HG02970 (cell line): ENCODE measurements at regions not wholly inside any gene's neighbourhood (a gene's known extent, or its start where the extent isn't known, plus 50 kb on each side); places are given as distances from the start of the nearest gene placed in this dataset.

Experiments used
- ATAC-seq: cut with Tn5 transposase; IDR thresholded peaks from one replicate; pipeline ENCODE4 v1.9.1; 2021; ENCODE audit warnings: mild to moderate bottlenecking, moderate library complexity, moderate number of reproducible peaks; ENCODE audit not compliant: unreplicated experiment, low FRiP score

DNA sequence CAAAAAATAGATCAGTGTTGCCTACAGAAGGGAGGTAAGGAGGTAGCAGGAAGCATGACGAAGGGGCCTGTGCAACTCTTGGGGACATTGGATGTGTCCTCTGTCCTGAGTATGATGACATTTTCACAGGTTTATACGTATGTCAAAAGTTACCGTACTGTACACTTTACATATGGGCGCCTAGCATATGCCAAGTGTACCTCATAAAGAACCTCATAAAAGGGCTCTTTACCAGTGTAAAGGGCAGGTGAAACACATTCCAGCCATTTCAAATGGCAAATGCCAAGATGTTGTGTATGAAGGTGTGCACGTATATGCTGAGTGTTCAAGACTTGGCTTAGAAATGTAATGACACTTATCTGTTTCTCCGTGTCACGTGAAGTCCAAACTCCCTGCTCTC, 573.4 kb downstream of the EFNB2 start:
- ATAC-seq: no peak

DNA sequence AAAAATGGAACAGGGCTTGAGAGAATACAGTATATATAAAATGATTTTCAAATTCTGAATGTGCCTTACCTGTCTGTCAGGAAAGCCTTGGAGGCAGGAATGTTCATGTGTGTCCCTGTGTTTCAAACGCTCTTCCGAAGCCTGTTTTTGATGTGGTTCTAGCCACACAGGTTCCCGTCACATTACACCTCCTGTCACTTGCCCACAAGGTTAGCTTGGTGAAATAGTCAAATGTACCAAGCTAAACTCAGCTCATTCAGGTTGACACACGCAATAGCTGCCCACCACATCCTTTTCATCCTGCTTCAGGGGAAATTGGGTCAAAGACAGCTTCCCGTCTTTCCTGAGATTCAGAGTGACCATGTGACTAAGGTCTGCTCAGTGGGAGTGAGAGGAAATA, 574.0 kb downstream of the EFNB2 start:
- ATAC-seq: no peak

DNA sequence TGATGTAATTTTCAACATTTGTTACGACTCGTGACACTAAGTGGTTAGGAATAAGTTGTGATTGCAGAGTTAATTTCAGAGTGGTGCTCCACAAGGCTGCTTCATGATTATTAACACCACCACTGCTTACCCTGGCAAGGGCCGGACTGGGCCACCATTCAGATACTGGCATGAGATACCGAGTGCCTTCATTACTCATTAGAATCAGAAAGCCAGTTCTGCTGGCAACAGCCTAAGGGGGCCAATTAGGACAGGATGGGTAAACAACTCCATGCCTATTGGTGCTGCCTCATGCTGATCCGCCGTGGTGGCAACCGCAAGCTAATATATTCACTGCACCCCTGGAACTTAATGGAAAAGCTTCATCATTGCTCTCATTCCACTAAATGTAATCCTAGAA, 575.1 kb downstream of the EFNB2 start:
- no peak for ATAC-seq

GRCh38 chr13:105959876-105960275, 575.6 kb downstream of the EFNB2 start:
- ATAC-seq: no peak

- no peak for ATAC-seq
Measured at GRCh38 chr13:105957769-105958438, 577.6 kb downstream of the EFNB2 start.

DNA sequence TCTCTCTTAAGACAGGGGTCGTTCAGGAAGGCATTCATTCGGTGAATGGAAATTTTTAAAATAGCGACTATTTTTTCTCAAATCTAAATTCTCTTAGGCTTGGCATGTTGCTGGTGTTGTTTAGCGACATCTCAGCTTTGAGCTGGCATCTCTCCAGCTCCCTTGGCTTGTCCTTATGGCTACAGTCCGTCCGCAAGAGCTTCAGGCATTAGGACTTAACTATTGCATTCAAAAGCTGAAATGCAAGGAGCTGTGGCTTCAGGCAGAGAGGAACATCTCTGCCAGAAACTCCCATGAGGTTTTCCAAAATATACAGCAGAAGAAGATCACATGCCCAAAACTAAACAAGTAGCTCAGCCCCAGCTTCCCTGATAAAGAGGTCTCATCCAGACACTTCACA, 578.5 kb downstream of the EFNB2 start:
- no peak for ATAC-seq

DNA sequence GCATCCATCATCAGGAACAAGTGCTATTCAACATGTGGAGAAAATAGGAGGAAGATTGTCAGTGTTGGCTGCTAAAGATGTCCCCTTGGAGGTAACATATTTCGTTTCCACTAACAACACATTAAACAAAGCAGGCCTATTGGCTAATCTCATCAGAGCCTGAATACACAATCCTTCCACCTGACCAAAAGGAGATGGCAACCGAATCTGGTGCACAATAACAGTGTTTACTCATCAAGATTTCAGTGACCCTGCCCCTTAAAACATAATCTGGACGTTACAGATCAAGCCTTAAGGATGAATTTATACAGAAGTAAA, 582.5 kb downstream of the EFNB2 start:
- ATAC-seq: no peak

- no peak for ATAC-seq
Measured at GRCh38 chr13:105952233-105952972, 583.1 kb downstream of the EFNB2 start.

DNA sequence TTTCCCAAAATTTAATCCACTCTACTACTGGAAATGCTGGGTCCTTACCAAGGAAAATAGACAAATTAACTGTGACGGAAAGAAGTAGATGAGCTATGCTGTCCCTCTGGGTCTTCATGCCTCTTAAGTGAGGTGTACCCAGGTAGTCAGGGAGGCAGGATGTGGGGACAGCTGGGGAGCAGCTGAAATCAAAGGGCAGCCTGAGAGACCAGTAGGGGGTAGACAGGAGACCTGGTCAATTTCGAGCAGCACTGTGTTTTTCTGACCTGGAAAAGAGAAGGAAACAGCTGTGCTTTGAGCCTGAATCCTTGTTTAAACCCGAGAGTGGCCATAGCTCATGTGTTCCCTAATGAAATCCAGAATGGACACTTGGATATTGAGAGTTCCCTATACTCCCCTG, 587.3 kb downstream of the EFNB2 start:
- ATAC-seq: no peak

- no peak for ATAC-seq
Measured at GRCh38 chr13:105940882-105941281, 594.6 kb downstream of the EFNB2 start.

GRCh38 chr13:105937451-105937850, 598.0 kb downstream of the EFNB2 start:
- no peak for ATAC-seq

DNA sequence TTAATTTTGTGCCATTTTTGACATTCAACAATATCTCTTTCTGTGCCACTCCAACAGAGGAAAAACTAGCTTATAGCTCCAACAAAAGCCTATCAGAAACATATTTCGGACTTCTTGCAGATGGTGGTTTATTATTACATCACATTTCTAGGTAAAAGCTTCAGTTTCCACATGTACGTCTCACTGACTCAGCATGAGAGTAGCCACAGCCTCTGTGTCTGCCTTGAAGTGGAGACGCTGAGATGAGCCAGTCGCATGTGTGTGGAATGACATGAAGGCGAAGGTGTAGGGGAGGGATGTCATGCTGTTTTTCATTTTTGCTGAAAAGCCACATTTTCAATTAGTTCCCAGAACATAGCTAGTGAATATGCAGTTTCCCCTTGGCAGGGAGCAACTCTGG, 598.6 kb downstream of the EFNB2 start:
- no peak for ATAC-seq

- ATAC-seq: no peak
Measured at GRCh38 chr13:105929505-105929904, 606.0 kb downstream of the EFNB2 start.

GRCh38 chr13:105928901-105929300, 606.6 kb downstream of the EFNB2 start:
- no peak for ATAC-seq

- ATAC-seq: no peak
Measured at GRCh38 chr13:105928048-105928447, 607.4 kb downstream of the EFNB2 start.

DNA sequence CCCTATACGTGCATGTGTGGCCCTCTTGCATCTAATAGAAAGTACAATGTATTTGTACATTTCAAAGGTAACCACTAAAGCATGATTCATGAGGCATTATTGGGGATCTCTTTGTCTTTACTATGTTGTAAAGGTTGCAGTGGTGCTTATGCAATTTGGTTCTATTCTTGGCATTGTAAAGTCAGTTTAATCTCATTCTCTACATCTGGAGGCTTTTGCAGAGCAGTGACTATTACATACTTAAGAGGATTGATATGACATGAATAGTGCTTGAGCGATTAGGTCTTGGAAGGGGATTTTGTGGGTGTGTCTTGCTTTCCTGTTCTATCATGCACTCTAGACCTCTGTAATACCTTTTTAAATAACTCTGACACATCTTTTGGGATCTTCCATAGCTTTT, 610.0 kb downstream of the EFNB2 start:
- no peak for ATAC-seq

- ATAC-seq: no peak
Measured at GRCh38 chr13:105921711-105922110, 613.8 kb downstream of the EFNB2 start.

GRCh38 chr13:105920370-105920769, 615.1 kb downstream of the EFNB2 start:
- ATAC-seq: no peak

GRCh38 chr13:105918842-105919741, 616.4 kb downstream of the EFNB2 start:
- no peak for ATAC-seq

- no peak for ATAC-seq
Measured at GRCh38 chr13:105915146-105915850, 620.2 kb downstream of the EFNB2 start.
